Vagina (tissue), 2 donors: ENCODE measurements at regions not wholly inside any gene's neighbourhood (a gene's known extent, or its start where the extent isn't known, plus 50 kb on each side); places are given as distances from the start of the nearest gene placed in this dataset.

ENCODE experiments used
- POLR2A ChIP-seq, 2 donors: fragments of 450-650 bp; IDR thresholded peaks; one replicate each; pipeline ENCODE4 v1.6.1; 2017; ENCODE audit warnings: antibody characterized with exemption in 2 of 2, mild to moderate bottlenecking in 2 of 2, moderate library complexity in 2 of 2
- POLR2AphosphoS5 ChIP-seq, 2 donors: sonication (generic); formaldehyde crosslinking; IDR thresholded peaks; one replicate each; pipeline ENCODE4 v1.9.0; 2017; ENCODE audit warnings: antibody characterized with exemption in 2 of 2, mild to moderate bottlenecking in 2 of 2, low read depth in 1 of 2; ENCODE audit not compliant: insufficient read depth in 1 of 2
- TF ChIP-seq, protein P1 (sequence below), 3 experiments: fragments of 450-650 bp in 2 of 3; fragments of 200-600 bp in 1 of 3; sonication (generic) in 1 of 3; IDR thresholded peaks; one replicate each; pipeline ENCODE4 v1.5.1; 2017 to 2019; ENCODE audit warnings: antibody characterized with exemption in 3 of 3, mild to moderate bottlenecking in 2 of 3, moderate library complexity in 2 of 3

GRCh38 chr5:56282951-56283350, 49.8 kb upstream of the ANKRD55 start:
- TF ChIP-seq, protein P1, sequence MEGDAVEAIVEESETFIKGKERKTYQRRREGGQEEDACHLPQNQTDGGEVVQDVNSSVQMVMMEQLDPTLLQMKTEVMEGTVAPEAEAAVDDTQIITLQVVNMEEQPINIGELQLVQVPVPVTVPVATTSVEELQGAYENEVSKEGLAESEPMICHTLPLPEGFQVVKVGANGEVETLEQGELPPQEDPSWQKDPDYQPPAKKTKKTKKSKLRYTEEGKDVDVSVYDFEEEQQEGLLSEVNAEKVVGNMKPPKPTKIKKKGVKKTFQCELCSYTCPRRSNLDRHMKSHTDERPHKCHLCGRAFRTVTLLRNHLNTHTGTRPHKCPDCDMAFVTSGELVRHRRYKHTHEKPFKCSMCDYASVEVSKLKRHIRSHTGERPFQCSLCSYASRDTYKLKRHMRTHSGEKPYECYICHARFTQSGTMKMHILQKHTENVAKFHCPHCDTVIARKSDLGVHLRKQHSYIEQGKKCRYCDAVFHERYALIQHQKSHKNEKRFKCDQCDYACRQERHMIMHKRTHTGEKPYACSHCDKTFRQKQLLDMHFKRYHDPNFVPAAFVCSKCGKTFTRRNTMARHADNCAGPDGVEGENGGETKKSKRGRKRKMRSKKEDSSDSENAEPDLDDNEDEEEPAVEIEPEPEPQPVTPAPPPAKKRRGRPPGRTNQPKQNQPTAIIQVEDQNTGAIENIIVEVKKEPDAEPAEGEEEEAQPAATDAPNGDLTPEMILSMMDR (IDR thresholded peaks at IDR 0.05) = no peak
- TF ChIP-seq POLR2A (IDR thresholded peaks at IDR 0.05) = no peak
- TF ChIP-seq POLR2AphosphoS5 (IDR thresholded peaks at IDR 0.05; ENCODE audit: insufficient read depth in 1 of 2, low read depth in 1 of 2) = no peak
